Ureter (tissue), 1 donor: ENCODE measurements at regions not wholly inside any gene's neighbourhood (a gene's known extent, or its start where the extent isn't known, plus 50 kb on each side); places are given as distances from the start of the nearest gene placed in this dataset.
"Not testable (repeated sequence)": the region's sequence is repeated elsewhere in the genome, so short reads cannot be mapped to it uniquely, and the experiment has no call there.

Experiments
- DNase-seq: peaks from one replicate; pipeline ENCODE4 v3.0.0-alpha.2; 2020; ENCODE audit warnings: low spot score
- donor health status: DM: yes; HTN: yes; CAD: no.

DNA sequence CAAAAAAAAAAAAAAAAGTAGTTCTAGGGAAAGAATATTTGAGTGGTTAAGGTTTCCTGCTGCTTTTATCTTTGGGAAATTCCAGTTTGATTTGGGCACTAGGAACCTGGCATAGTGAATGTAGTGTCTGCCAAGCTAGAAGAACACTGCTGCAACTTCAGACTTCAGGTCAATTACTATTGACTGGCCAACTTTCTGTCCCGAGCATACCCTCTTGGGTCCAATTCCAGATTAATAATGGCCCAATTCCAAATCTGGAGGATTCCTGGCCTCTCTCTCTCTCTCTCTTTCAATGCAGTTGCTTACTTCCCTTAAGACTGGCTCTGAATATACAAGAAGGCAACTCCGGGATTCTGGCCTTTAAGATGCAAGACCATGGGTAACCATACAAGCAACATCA lies 74.9 kb downstream of the ANKEF1 start:
- DNase-seq = no peak

DNA sequence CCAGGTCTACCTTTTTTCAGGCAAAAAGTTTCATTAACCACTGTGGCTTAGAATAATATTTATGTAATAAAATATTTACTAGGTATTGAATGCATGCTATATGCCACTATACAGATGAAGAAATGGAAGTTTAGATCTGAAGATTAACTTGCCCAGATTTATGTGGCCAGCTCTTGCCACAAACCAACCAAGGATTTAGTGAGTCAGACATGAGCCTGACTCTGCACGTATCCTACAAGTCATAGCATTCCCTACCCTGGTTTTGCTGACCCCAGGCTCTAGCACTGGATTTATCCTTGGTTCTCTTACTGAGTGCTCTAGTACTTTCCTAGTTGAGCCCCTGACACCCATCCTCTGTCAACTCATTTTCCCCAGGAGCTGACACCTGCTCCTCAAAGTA lies 75.4 kb downstream of the ANKEF1 start:
- DNase-seq = no peak

DNA sequence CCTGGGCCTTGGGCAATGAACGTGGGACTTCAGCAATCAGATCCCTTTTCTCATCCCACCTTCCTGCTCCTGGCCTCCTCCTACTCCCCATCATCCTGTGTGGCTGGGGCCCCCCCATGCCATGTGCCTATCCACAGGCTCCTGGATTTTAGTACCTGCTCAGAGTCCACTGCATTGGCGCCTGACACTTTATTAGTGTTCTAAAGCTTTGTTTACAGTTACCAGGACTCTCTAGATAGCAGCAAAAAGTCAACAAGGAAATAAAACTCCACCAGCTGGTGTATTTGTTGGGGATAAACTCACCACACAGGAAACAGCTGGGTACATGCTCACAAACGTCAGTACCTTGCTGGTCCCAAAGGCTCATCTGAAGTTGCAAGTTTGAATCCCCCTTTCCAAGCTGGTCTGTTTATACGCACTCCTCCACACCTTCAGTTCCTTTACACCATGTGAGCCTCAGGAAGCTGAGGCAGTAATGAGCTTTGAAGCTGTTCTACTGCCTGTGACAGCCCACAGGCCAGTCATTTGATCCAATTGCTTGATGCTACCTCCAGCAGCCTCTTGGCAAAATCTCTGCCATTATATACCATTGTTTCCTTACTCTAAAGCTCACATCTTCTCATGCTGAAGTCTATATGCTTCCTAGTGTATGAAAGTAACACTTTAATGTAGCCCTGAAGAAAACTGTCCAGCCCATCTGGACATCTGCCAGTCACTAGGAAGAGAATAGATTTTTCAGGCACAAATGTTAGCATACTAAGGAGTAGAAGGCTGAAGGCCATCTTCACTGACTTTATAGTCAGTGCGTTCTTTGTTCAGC lies 76.6 kb downstream of the ANKEF1 start:
- no peak for DNase-seq

DNA sequence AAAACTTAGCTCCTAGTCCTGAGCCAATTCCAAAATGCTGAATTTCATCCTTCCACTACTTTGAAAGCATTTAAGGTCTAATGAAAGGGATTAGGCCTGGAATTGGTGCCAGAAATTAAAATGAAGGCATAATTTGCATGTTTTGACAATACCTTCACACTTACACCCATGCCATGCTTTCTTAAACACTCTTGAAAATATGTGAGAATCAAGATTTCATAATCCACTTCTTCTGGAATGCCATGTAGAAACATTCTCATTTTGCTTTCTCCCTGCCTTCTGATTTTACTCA lies 77.1 kb downstream of the ANKEF1 start:
- no peak for DNase-seq

DNA sequence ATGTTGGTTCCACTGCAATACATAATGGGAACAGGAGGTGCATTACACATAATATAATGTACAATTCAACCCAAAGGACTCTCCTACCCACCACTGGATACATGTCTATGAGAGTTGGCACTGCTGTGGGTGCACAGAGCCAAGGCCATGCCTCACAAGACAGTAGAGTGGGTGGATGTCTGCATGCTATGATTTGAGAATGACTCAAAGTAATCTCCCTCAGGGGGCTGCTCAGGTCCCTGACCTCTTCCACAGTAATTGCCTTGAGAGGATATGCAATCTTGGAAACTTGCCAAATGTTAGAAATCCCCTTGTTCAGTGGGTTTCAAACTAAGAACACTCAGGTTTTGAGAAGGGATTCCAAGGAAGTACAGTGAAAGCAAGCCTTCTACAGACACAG lies 79.0 kb downstream of the ANKEF1 start:
- no peak for DNase-seq

DNA sequence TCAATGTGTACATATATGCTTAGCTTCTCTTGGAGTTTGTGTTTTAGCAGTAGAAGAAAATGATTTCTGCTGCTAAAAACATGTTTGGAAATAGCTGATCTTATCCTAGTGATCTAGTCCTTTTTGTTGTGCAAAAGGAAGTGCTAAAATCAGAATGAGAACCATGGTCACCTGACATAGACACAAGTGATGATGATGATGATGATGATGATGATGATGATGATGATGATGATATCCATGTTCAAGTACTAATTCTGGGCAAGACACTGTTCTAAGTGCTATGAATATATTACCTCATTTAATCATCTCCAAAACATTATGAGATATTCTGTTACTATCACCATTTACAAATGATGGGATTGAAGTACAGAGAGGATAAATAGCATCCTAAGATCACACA lies 79.8 kb downstream of the ANKEF1 start:
- DNase-seq = no peak

DNA sequence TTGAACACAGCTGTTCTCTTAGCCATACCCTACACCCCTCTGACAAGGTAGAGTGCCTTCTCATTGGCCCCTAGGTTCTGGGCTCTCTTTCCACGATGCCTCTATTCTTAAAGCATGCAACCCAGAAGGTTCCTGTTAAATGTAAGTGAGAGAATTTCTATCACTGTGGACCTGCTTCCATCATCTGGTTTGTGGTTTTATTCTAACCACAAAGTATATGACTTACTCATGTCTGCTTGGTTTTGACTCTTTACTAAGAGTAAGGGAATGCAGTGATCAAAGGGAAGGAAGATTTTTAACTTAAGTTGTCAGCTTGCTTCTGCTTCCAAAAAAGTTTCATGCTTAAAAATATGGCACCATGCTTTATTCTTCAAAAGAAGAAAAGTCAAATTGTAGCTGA lies 80.2 kb downstream of the ANKEF1 start:
- no peak for DNase-seq

DNA sequence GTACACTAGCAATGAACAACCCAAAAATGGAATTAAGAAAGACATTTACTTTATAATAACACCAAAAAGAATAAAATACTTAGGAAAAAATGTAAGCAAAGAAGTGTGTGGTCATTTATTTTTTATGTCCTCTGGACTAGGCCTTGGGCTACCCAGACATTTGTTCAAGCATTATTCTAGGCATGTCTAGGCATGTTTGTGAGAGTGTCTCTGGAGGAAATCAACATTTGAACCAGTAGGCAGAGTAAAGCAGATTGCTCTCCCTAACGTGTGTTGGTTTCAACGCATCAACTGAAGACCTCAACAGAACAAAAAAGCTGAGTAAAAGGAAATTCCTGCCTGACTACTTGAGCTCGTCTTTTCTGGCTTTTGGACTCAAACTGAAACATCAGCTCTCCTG lies 84.5 kb downstream of the ANKEF1 start:
- DNase-seq = no peak

DNA sequence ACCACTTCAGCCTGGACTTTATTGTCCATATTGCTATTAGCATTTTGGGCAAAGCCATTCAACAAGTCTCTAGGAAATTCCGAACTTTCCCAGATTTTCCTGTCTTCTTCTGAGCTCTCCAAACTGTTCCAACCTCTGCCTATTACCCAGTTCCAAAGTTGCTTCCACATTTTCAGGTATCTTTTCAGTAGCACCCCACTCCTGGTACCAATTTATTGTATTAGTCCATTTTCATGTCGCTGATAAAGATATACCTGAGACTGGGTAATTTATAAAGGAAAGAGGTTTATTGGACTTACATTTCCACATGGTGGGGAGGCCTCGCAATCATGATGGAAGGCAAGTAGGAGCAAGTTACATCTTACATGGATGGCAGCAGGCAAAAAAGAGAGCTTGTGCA lies 90.1 kb downstream of the ANKEF1 start:
- DNase-seq = not testable (repeated sequence)

DNA sequence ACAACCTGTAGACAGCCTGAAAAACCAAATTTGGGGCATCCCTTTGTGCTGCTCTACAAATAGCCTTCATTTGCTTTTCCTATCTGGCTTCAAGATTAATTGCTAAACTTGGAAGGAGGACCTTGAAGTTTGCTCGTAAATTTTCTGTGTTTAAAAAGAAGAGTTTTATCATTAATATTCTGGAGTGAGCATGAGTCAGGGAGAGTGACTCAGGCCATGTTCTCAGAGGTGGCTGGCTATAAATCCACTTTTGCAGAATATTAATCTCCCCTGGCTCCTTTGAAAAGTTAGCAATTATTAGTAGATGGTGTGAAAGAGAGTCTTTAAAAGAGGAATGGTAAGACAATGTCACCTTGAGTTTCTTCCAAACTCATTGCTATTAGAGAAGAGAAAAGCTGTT lies 91.0 kb downstream of the ANKEF1 start:
- DNase-seq = no peak

DNA sequence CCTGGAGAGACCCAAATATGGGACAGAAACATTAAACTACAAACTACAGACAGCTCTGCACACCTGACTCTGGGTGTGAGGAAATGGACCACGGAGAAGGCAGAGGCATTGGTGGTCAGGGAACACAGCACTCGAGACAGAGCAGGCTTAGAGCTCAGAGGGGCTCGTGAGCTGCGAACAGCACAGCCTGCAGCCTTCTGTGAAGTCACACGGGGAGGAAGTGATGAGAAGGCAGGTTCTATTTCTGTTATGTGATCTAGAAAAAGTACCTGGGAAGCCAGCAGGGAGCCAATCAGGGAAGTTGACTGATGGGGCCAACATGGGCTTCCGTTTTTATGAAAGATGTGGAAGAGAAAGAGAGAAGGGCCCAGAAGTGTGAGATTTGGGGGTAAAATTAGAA lies 88.9 kb upstream of the SNAP25 start:
- DNase-seq = no peak

DNA sequence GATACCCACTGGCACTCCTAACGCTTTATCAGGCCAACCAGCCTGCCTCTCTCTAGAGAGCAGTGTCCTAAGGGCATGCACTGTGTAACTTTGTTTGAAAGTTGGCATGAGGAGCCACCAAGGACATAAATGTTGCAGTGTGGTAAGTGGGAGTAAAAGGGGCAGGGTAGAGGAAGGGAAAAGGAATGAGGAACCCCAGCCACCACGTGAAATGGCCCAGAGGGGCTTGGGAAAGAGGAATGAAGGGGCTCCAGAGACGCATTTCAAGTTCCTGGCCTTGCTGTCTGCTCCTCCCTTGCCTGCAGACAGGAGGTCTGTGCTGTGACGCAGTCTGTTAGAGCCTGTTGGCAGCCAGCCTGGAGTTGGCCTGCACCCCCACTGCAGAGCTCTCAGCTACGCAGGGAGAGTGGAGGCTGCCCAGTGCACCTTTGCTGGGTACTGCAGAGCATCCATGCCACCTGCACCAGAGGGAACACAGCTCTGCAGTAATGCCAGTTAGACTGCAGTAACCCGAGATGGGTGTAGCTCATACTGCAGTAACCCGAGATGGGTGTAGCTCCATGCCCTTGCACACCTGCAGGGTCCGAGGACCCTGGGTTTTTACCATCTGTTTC lies 86.8 kb upstream of the SNAP25 start:
- DNase-seq = peak; percentile 76

DNA sequence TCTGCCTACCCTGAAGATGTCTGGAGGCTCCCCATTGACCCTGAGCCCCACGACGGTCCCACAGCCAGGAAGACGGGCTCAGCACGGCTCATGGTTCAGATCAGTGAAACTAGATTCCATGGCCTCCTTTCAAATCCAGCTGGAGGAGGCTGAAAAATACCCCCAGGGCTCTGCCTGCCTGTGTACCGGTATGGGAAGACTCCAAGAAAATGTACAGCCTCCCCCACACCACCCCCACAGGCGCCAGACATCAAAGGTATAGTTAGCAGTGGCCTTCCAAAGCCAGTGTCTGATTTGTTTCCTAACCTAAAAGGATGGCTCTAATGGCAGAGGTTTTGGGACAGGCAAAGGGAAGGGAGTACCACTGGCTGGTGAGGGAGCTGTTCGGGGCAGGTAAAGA lies 86.2 kb upstream of the SNAP25 start:
- no peak for DNase-seq

DNA sequence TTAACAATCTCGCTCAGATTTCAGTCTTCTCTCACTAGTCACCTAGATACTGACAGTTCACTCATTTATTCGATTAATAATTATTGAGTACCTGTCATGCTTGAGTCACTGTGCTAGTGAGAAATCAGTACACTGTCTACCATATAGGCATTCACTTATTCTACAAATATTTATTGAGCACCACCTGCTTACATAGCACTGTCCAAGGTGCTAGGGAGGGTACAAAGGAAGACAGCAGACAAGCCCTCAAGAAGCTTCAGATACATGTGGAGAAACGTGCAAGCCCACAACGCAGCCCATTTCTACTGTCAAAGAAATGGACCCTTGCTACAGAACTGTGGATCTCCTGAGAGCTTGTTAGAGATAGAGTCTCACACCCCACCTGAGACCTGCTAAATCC lies 85.1 kb upstream of the SNAP25 start:
- DNase-seq = no peak

DNA sequence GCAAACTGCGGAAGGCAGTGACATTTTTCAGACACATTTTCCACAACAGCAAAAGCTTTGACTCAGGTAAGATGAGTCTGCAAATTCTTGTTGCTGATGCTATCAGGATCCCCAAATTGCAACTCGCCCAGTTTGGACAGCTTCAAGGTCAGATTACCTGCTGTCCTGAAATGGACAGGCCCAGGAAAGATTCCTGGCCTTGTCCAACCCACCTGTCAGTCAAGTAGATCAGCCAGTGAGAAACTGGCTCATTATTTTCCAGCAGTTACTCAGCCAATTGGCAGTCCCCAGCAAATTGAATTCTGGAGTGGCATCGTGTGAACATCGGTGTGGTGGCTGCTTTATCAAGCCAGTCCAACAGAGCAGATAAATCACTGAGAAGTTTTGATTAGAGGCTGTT lies 84.5 kb upstream of the SNAP25 start:
- no peak for DNase-seq

DNA sequence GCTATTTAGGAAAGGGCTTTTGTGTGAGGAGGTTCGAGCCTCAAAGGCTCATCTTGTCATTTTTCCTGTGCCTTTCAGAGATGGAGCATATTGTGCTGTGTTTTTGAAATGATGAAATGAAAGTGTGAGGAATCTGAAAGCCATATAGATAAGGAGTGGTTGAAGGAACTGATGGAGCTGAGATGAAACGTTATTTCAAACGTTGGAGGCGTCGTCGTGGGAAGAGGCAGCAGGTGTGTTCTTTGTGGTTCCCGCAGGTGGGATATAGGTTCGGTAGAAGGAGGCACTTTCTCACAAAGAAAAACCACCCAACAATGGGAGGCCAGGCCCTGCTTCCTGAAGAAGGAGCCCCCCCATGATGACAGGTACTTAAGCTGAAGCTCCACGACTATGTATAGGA lies 83.2 kb upstream of the SNAP25 start:
- no peak for DNase-seq

DNA sequence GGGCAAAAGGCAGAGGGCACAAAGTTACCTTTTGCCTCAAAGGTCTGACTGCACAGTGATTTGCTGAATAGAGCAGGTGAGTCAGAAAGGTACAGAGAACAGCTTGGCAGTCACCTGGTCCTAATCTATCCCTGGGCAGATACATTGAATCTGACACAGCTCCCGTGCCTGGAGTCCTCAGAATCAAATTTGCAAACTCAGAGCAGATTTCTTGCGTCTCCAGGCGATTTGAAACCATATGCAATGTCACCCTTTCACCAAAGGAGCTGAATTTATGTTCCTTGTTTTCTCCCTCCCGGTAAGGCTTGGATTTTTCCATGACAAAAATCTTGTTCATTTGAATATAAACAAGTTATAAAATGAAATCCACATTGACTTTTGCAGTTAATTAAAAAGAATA lies 81.6 kb upstream of the SNAP25 start:
- no peak for DNase-seq

DNA sequence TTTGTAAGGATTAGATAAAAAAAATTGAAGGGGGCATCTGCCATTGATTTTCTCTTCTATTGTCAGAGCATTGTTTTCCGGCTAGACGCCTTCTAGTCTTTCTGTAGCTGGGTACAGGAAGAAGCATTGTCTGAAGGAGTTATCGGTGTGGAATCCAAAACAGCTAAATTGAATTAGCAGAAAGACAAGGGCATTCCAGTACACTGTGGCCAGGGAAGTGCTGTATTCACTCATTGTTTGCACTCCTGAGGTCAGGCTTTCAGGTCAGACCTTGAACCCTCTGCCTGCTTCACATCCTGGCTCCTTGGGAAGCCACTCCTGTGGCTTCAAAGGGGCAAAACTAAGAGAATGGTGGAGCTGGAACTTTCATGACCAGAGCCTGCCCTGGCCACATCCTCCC lies 81.1 kb upstream of the SNAP25 start:
- no peak for DNase-seq

DNA sequence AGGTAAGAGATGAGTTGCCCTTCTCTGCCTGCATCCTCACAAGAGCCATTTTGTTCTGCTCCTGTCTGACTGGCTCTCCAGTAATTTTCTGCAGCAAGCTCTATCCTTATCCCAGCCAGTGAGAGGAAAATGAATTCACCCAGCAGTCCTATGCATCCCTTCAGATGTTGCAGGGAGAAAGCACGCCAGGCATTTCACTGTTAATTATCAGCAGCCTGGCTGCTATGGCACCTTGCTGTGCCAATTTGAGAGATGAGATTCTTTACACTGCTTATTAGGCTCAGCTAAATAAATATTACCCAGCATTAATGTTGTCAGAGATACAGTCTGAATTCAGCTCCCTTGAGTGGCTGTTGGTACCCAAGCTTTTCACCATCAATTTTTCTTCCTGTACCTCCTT lies 61.1 kb upstream of the SNAP25 start:
- no peak for DNase-seq

DNA sequence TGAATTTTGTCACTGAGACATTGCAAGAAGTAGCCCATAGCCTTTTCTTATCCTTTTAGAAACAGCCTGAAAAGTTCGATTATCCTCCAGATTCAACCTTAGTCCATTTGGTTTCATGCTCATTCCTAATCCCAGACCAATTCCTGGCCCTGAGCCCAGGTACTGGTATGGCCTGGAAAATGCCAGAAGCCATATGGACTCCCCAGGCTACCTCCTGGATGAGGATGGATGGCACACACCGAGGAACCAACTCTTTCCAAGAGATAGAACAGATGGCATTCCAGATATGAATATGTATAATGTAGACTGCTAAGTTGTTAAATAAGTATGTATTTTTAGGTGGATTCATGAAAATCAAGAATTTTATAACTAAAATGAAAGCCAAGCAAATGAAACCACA lies 51.6 kb upstream of the SNAP25 start:
- no peak for DNase-seq

DNA sequence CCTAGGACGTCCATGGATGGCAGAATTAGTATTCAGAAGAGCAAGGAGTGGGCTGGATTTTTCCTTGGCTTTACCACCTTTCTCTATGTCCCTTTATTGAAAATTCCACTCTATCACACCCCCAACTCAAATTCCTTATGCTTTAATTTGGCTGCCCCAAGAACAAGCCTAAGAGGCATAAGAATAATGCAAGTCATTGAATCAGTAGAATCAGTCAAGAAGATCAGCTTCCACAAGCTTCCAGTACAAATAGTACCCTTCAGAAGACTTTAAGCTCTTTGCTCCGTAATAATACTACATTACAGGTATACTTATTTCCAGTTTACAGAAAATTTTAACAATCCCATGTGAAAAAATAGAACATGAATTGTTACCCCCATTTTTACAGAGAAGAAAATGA lies 51.0 kb upstream of the SNAP25 start:
- DNase-seq = no peak
